H9 (cell line): ENCODE measurements at regions not wholly inside any gene's neighbourhood (a gene's known extent, or its start where the extent isn't known, plus 50 kb on each side); places are given as distances from the start of the nearest gene placed in this dataset.
A peak's percentile ranks its signal among the peaks of the same experiment; 100 is the strongest.

Experiments used
- DNase-seq: peaks from one replicate; pipeline ENCODE4 v3.0.0-alpha.2; 2017
- H2AFZ ChIP-seq: one replicate; pipeline ENCODE4 v1.6.1; 2013; ENCODE audit warnings: mild to moderate bottlenecking, low read length, control low read depth, moderate library complexity
- H2AK5ac ChIP-seq: 2 replicates; pipeline ENCODE4 v1.6.1; 2013; ENCODE audit warnings: low read length, control low read depth, mixed read lengths; ENCODE audit not compliant: insufficient read length
- H2BK120ac ChIP-seq: one replicate; pipeline ENCODE4 v1.6.1; 2013; ENCODE audit warnings: low read depth, mild to moderate bottlenecking, low read length, control low read depth, inconsistent platforms; ENCODE audit not compliant: poor library complexity, severe bottlenecking
- H2BK12ac ChIP-seq: 2 replicates; pipeline ENCODE4 v1.6.1; 2013; ENCODE audit warnings: low read length, control low read depth, mixed read lengths, low read depth; ENCODE audit not compliant: insufficient read length
- H2BK15ac ChIP-seq: 2 replicates; pipeline ENCODE4 v1.6.1; 2013; ENCODE audit warnings: low read depth, low read length, control low read depth
- H2BK20ac ChIP-seq: one replicate; pipeline ENCODE4 v1.6.1; 2013; ENCODE audit warnings: low read depth, mild to moderate bottlenecking, low read length, control low read depth, inconsistent platforms; ENCODE audit not compliant: poor library complexity, severe bottlenecking
- H2BK5ac ChIP-seq: 2 replicates; pipeline ENCODE4 v1.6.1; 2013; ENCODE audit warnings: low read length, control low read depth, mixed read lengths; ENCODE audit not compliant: insufficient read length
- H3K14ac ChIP-seq: 2 replicates; pipeline ENCODE4 v1.6.1; 2013; ENCODE audit warnings: low read length, control low read depth; ENCODE audit not compliant: insufficient read depth
- H3K18ac ChIP-seq: 2 replicates; pipeline ENCODE4 v1.6.1; 2013; ENCODE audit warnings: low read depth, mild to moderate bottlenecking, mixed read lengths, low read length, control low read depth; ENCODE audit not compliant: insufficient read length
- H3K23ac ChIP-seq: 2 replicates; pipeline ENCODE4 v1.6.1; 2013; ENCODE audit warnings: low read length, control low read depth, mixed read lengths, low read depth; ENCODE audit not compliant: insufficient read length
- H3K23me2 ChIP-seq: 2 replicates; pipeline ENCODE4 v1.6.1; 2013; ENCODE audit warnings: low read depth, mild to moderate bottlenecking, mixed read lengths, low read length, control low read depth; ENCODE audit not compliant: insufficient read length, poor library complexity, severe bottlenecking
- H3K27ac ChIP-seq: 2 replicates; pipeline ENCODE4 v1.5.1; 2013; ENCODE audit warnings: low read length, control low read depth, mixed read lengths, low read depth; ENCODE audit not compliant: insufficient read length
- H3K27me3 ChIP-seq: 2 replicates; pipeline ENCODE4 v1.6.1; 2013; ENCODE audit warnings: low read length, control low read depth, inconsistent platforms; ENCODE audit not compliant: insufficient read depth
- H3K4ac ChIP-seq: 2 replicates; pipeline ENCODE4 v1.6.1; 2013; ENCODE audit warnings: low read depth, mild to moderate bottlenecking, control low read depth, inconsistent platforms, low read length, moderate library complexity
- H3K4me1 ChIP-seq: 2 replicates; pipeline ENCODE4 v1.6.1; 2013; ENCODE audit warnings: low read length, control low read depth, inconsistent platforms; ENCODE audit not compliant: insufficient read depth
- H3K4me2 ChIP-seq: 2 replicates; pipeline ENCODE4 v1.6.1; 2013; ENCODE audit warnings: low read length, control low read depth, mixed read lengths; ENCODE audit not compliant: insufficient read length, insufficient read depth
- H3K56ac ChIP-seq: 2 replicates; pipeline ENCODE4 v1.6.1; 2013; ENCODE audit warnings: low read depth, mild to moderate bottlenecking, mixed read lengths, low read length, control low read depth; ENCODE audit not compliant: insufficient read length
- H3K79me1 ChIP-seq: 2 replicates; pipeline ENCODE4 v1.6.1; 2013; ENCODE audit warnings: low read depth, mild to moderate bottlenecking, moderate library complexity, low read length, control low read depth, inconsistent platforms; ENCODE audit not compliant: insufficient read depth, poor library complexity, severe bottlenecking
- H3K79me2 ChIP-seq: 2 replicates; pipeline ENCODE4 v1.6.1; 2013; ENCODE audit warnings: low read length, control low read depth, inconsistent platforms; ENCODE audit not compliant: insufficient read depth
- H3K9ac ChIP-seq: 2 replicates; pipeline ENCODE4 v1.6.1; 2013; ENCODE audit warnings: low read length, control low read depth, mixed read lengths; ENCODE audit not compliant: insufficient read length; ENCODE audit errors: extremely low read depth
- H3K9me3 ChIP-seq: one replicate; pipeline ENCODE4 v1.6.1; 2013; ENCODE audit warnings: low read depth, low read length, inconsistent platforms; ENCODE audit not compliant: control insufficient read depth
- H3T11ph ChIP-seq: one replicate; pipeline ENCODE4 v1.6.1; 2013; ENCODE audit warnings: mild to moderate bottlenecking, low read length, control low read depth, inconsistent platforms
- H4K20me1 ChIP-seq: one replicate; pipeline ENCODE4 v1.6.1; 2013; ENCODE audit not compliant: control insufficient read depth, insufficient read length, insufficient read depth
- H4K5ac ChIP-seq: 2 replicates; pipeline ENCODE4 v1.6.1; 2013; ENCODE audit warnings: low read depth, mild to moderate bottlenecking, mixed read lengths, low read length, control low read depth; ENCODE audit not compliant: insufficient read length
- H4K8ac ChIP-seq: replicated peaks from 2 replicates; pipeline ENCODE4 v1.6.1; 2013; ENCODE audit warnings: low read length, control low read depth, mixed read lengths, low read depth; ENCODE audit not compliant: insufficient read length
- H4K91ac ChIP-seq: 2 replicates; pipeline ENCODE4 v1.6.1; 2013; ENCODE audit warnings: low read depth, mild to moderate bottlenecking, moderate library complexity, mixed read lengths, low read length, control low read depth; ENCODE audit not compliant: insufficient read length
- H3K27ac Mint-ChIP-seq, 3 experiments: 2 replicates in 2 of 3; 3 replicates in 1 of 3; pipeline ENCODE4 v1.8.0; 2020 to 2021; ENCODE audit warnings: mixed read lengths in 3 of 3, mild to moderate bottlenecking in 1 of 3, moderate library complexity in 1 of 3
- H3K27me3 Mint-ChIP-seq: 2 replicates; pipeline ENCODE4 v1.8.0; 2021; ENCODE audit warnings: low read depth, mild to moderate bottlenecking, moderate library complexity, mixed read lengths
- H3K36me3 Mint-ChIP-seq, 3 experiments: 2 replicates in 2 of 3; 3 replicates in 1 of 3; pipeline ENCODE4 v1.8.0; 2020 to 2021; ENCODE audit warnings: low read depth in 3 of 3, mixed read lengths in 3 of 3; ENCODE audit not compliant: insufficient read depth in 1 of 3
- H3K4me1 Mint-ChIP-seq, 2 experiments: 2 replicates each; pipeline ENCODE4 v1.8.0; 2020; ENCODE audit warnings: mixed read lengths in 2 of 2
- H3K4me3 Mint-ChIP-seq, 2 experiments: 2 replicates in 1 of 2; 3 replicates in 1 of 2; pipeline ENCODE4 v1.8.0; 2020 to 2021; ENCODE audit warnings: mild to moderate bottlenecking in 2 of 2, mixed read lengths in 2 of 2, moderate library complexity in 1 of 2
- H3K9me3 Mint-ChIP-seq, 2 experiments: 2 replicates in 1 of 2; 3 replicates in 1 of 2; pipeline ENCODE4 v1.8.0; 2020; ENCODE audit warnings: mild to moderate bottlenecking in 2 of 2, mixed read lengths in 2 of 2, moderate library complexity in 1 of 2
- CTCF ChIP-seq: fragments of 200-600 bp; sonication (generic); conservative IDR thresholded peaks from 3 replicates; pipeline ENCODE4 v1.8.0; 2021; ENCODE audit warnings: antibody characterized with exemption, mild to moderate bottlenecking
- WGBS: extraction: QIAGEN DNeasy Blood & Tissue Kit; methylation state at CpG from one replicate; pipeline ENCODE4 v1.1.7; 2013; ENCODE audit warnings: missing lambda C conversion rate, low lambda C conversion rate, mixed read lengths; ENCODE audit not compliant: insufficient read length; ENCODE audit errors: extremely low coverage; 5-methylcytosine and 5-hydroxymethylcytosine counted together

- no CpG with 5 or more reads among the region's 1 CpG for WGBS
- Histone ChIP-seq H3K4me2 (no peak overlapping the region), H4K91ac (no peak overlapping the region), H3K14ac (no peak overlapping the region), H2AK5ac (no peak overlapping the region), H3K56ac (no peak overlapping the region), H2BK15ac (no peak overlapping the region), H3K23ac (no peak overlapping the region), H3K79me1 (no peaks in the 10 kb centered on the region), H2BK20ac (no peak overlapping the region), H3K27me3 (no peaks in the 10 kb centered on the region), H3K79me2 (no peaks in the 10 kb centered on the region), H4K5ac (no peak overlapping the region), H3K4me1 (no peaks in the 10 kb centered on the region), H2BK5ac (no peak overlapping the region), H3K4ac (no peak overlapping the region), H3K27ac (no peak overlapping the region), H3K9ac (no peak overlapping the region), H2AFZ (no peak overlapping the region), H2BK120ac (no peak overlapping the region), H3K18ac (no peak overlapping the region), H2BK12ac (no peak overlapping the region), H3T11ph (no peak overlapping the region), H4K20me1 (no peaks in the 10 kb centered on the region), H3K9me3 (no peaks in the 10 kb centered on the region), H3K23me2 (no peaks in the 10 kb centered on the region), H4K8ac (no peak overlapping the region)
- Mint-ChIP-seq H3K27ac (no peak overlapping the region), H3K4me1 (peaks cover 0 to 2% of the 10 kb centered on the region in 2 experiments; a peak in 2 of 4 replicates), H3K36me3 (no peaks in the 10 kb centered on the region), H3K27me3 (no peaks in the 10 kb centered on the region), H3K4me3 (no peak overlapping the region), H3K9me3 (no peaks in the 10 kb centered on the region)
- no peak for DNase-seq
- peak; percentile 79 for TF ChIP-seq CTCF
Measured at GRCh38 chr7:125670926-125671572, 741.4 kb upstream of the POT1 start.
